GM12873 (cell line): ENCODE measurements at regions not wholly inside any gene's neighbourhood (a gene's known extent, or its start where the extent isn't known, plus 50 kb on each side); places are given as distances from the start of the nearest gene placed in this dataset.

ENCODE experiments used
- CTCF ChIP-seq: IDR thresholded peaks from 2 replicates; pipeline ENCODE4 v1.5.1; 2012; ENCODE audit warnings: low read depth, mild to moderate bottlenecking, moderate library complexity, low read length, control low read depth; ENCODE audit not compliant: insufficient read depth; ENCODE audit errors: missing control alignments

- TF ChIP-seq CTCF, result no peak
These were observed 1116.2 kb downstream of the OLFM4 start for GRCh38 chr13:54144828-54145227.

- TF ChIP-seq CTCF, result no peak
These were observed 1122.2 kb downstream of the OLFM4 start for GRCh38 chr13:54150851-54151250.

- TF ChIP-seq CTCF, result no peak
These were observed 1133.5 kb downstream of the OLFM4 start for GRCh38 chr13:54162069-54162468.

- no peak for TF ChIP-seq CTCF
These were observed 1137.1 kb downstream of the OLFM4 start for GRCh38 chr13:54165581-54166215.

GRCh38 chr13:54173996-54174395, 1145.4 kb downstream of the OLFM4 start:
- no peak for TF ChIP-seq CTCF

GRCh38 chr13:54175466-54175865, 1146.9 kb downstream of the OLFM4 start:
- no peak for TF ChIP-seq CTCF

GRCh38 chr13:54177466-54177865, 1148.9 kb downstream of the OLFM4 start:
- no peak for TF ChIP-seq CTCF
